Chondrocyte (in vitro differentiated cells): ENCODE measurements at regions not wholly inside any gene's neighbourhood (a gene's known extent, or its start where the extent isn't known, plus 50 kb on each side); places are given as distances from the start of the nearest gene placed in this dataset.

Experiments
- DNase-seq: peaks from one replicate; pipeline ENCODE4 v3.0.0; 2021; ENCODE audit warnings: mixed read lengths, low spot score
- H3K27ac Mint-ChIP-seq: one replicate; pipeline ENCODE4 v1.8.0; 2021; ENCODE audit warnings: mild to moderate bottlenecking, moderate library complexity, mixed read lengths; ENCODE audit not compliant: unreplicated experiment
- H3K27me3 Mint-ChIP-seq: 2 replicates; pipeline ENCODE4 v1.8.0; 2021; ENCODE audit warnings: low read depth, mixed read lengths
- H3K36me3 Mint-ChIP-seq: 2 replicates; pipeline ENCODE4 v1.8.0; 2021; ENCODE audit warnings: low read depth, mixed read lengths
- H3K4me1 Mint-ChIP-seq: 2 replicates; pipeline ENCODE4 v1.8.0; 2021; ENCODE audit warnings: low read depth, mild to moderate bottlenecking, mixed read lengths
- H3K4me3 Mint-ChIP-seq: one replicate; pipeline ENCODE4 v1.8.0; 2021; ENCODE audit warnings: mild to moderate bottlenecking, moderate library complexity, mixed read lengths; ENCODE audit not compliant: unreplicated experiment
- H3K9me3 Mint-ChIP-seq: 2 replicates; pipeline ENCODE4 v1.8.0; 2021; ENCODE audit warnings: low read depth, mixed read lengths
- TF ChIP-seq, protein P1 (sequence below): fragments of 200-600 bp; sonication (generic); IDR thresholded peaks from 2 replicates; pipeline ENCODE4 v1.5.0; 2021; ENCODE audit warnings: antibody characterized with exemption, mild to moderate bottlenecking, moderate library complexity

DNA sequence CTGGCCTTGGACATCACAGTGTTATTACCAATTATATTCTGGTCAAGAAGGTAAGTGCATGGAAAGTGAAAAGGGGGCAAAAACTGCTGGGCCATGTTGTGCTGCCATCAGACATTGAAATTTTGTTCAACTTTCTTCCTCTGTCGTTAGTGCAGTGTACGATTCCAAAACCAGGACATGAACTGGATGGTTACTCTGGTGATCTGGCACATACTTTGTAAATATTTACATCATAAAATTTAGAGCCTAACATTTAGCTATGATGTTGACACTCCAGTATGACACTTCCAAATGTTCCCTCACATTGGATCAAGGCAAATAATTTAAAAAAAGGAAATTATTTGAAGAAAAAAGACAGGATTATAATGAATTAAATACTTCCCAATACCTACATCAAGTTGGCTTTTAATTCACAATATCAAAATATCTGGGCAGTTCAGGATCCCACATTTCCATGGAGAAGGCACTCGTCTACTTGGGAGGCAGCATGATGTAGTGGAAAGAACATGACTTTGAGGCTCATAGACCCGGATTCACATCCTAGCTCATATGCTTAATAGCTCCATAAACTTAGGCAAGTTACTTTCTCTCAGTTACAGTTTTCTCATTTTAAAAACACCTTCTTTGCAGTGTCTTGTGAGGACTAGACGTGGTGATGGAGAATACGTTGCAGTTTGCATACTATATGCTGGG is 342.5 kb upstream of the MPDZ start:
- Mint-ChIP-seq H3K36me3 (no peaks in the 10 kb centered on the region), H3K9me3 (peaks cover 2% of the 10 kb centered on the region), H3K27ac (no peak overlapping the region), H3K4me1 (peaks cover 3% of the 10 kb centered on the region), H3K27me3 (no peaks in the 10 kb centered on the region), H3K4me3 (no peak overlapping the region)
- TF ChIP-seq, protein P1, sequence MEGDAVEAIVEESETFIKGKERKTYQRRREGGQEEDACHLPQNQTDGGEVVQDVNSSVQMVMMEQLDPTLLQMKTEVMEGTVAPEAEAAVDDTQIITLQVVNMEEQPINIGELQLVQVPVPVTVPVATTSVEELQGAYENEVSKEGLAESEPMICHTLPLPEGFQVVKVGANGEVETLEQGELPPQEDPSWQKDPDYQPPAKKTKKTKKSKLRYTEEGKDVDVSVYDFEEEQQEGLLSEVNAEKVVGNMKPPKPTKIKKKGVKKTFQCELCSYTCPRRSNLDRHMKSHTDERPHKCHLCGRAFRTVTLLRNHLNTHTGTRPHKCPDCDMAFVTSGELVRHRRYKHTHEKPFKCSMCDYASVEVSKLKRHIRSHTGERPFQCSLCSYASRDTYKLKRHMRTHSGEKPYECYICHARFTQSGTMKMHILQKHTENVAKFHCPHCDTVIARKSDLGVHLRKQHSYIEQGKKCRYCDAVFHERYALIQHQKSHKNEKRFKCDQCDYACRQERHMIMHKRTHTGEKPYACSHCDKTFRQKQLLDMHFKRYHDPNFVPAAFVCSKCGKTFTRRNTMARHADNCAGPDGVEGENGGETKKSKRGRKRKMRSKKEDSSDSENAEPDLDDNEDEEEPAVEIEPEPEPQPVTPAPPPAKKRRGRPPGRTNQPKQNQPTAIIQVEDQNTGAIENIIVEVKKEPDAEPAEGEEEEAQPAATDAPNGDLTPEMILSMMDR: no peak
- no peak for DNase-seq

DNA sequence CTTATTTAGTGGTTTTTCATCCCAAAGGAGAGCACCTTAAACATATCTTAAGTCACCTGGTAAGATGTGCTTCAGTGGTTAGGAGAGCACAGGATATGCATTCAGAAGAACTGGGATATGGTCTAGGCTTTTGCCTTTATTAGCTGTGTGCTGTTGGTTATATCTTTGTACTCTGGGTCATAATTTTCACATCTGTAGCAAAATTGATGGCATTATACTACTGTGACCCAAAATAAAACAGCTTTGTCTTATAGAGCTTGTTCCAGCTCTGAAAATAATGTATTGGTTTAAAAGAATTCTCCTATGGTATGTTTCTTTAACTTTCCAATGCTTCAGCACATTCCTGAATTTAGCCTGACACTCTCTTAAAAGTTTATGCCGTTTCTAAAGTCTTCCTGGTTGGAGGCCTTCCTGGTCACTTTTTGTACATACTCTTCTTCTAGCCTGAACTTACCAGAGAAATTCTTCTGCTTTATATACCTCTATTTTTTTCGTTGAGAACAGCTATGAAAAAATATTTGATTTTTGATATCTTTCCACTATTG is 337.1 kb upstream of the MPDZ start:
- Mint-ChIP-seq H3K36me3 (no peaks in the 10 kb centered on the region), H3K4me1 (peaks cover 16% of the 10 kb centered on the region), H3K4me3 (no peak overlapping the region), H3K9me3 (no peaks in the 10 kb centered on the region), H3K27ac (peak overlapping the region; percentile 59), H3K27me3 (no peaks in the 10 kb centered on the region)
- TF ChIP-seq, protein P1: no peak
- DNase-seq: no peak

DNA sequence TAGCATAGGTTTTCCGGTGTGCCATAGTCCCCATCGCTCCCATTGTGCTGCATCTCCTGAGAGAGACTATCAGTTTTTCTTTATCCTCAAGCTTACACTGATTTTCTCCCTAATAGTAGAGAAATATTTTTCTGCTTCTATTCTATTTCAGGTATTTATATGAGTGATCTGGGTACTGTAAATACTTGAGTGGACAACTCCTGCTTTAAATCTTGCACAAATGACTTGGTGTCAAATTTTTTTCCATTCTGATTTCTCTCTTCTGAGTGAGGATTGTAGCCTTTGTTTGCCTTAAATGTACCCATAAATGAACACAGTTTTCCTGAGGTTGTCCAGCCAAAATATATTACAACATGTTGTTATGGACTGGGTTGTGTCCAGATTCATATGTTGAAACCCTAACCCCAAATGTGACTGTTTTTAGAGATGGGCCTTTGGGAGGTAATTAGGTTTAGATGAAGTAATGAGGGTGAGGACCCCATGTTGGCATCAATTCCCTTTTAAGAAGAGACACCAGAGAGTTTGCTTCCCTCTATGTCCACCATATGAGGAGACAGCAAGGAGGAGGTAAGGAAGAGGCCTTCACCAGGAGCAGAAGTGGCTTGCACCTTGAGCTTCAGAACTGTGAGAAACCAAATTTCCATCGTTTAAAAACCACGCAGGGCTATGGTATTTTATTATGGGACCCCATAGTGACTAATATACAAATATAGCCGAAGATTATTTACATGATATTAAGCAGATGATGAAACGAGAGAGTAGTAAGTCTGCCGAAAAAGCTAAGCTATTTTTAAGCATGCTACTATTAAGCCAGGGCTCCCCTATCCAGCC is 336.4 kb upstream of the MPDZ start:
- H3K36me3 Mint-ChIP-seq: no peaks in the 10 kb centered on the region
- no peaks in the 10 kb centered on the region for H3K27me3 Mint-ChIP-seq
- no peak overlapping the region for H3K27ac Mint-ChIP-seq
- TF ChIP-seq, protein P1: no peak
- H3K4me1 Mint-ChIP-seq: peaks cover 16% of the 10 kb centered on the region
- H3K9me3 Mint-ChIP-seq: peaks cover 3% of the 10 kb centered on the region
- no peak for DNase-seq
- no peak overlapping the region for H3K4me3 Mint-ChIP-seq

DNA sequence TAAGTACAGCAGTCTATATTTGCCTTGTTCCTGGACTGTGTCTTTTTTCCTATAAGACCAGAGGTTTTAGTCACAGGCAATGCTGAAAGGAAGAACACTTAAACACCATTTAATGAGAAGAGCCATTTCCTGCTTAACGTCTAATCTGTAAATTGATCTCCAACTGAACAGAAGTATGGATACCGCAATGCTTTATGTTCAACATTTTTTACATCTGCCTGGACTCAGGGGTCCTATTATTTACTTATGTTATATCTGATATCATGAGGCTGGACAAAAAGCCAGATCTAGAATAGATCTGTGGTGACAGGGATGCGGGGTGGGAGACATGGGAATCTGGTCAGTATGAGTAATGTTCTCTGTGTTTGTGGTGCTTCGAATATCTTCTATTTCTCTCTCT is 334.6 kb upstream of the MPDZ start:
- Mint-ChIP-seq H3K4me3 (no peak overlapping the region), H3K27ac (no peak overlapping the region), H3K9me3 (peaks cover 3% of the 10 kb centered on the region)

DNA sequence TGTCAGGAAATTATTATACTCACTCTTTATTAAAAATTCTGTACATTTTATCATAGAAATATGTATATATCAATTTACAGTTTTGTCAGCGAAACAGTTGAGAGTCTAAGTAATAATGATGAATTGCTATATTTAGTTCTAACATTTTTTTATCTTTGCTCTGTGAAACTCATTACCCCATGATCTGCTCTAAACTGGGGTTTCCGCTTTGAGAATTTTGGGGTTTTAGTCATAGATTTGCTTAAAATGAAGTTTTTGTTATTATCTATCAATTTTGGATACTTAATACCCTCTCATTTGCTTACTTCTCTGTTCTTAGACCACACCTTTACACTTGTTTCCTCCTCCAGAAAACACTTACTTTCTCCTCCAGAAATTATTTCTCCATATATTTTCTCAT is 333.8 kb upstream of the MPDZ start:
- Mint-ChIP-seq H3K27me3 (no peaks in the 10 kb centered on the region), H3K4me3 (no peak overlapping the region), H3K9me3 (peaks cover 3% of the 10 kb centered on the region), H3K4me1 (peaks cover 22% of the 10 kb centered on the region), H3K27ac (no peak overlapping the region), H3K36me3 (no peaks in the 10 kb centered on the region)
- TF ChIP-seq, protein P1: no peak
- DNase-seq: no peak

More for the DNA sequence above, 334.6 kb upstream of the MPDZ start:
- Mint-ChIP-seq H3K27me3 (no peaks in the 10 kb centered on the region), H3K4me1 (peaks cover 16% of the 10 kb centered on the region), H3K36me3 (no peaks in the 10 kb centered on the region)
- TF ChIP-seq, protein P1: no peak
- no peak for DNase-seq
